A172 (cell line): ENCODE measurements at regions not wholly inside any gene's neighbourhood (a gene's known extent, or its start where the extent isn't known, plus 50 kb on each side); places are given as distances from the start of the nearest gene placed in this dataset.

Source experiments
- DNase-seq: peaks from one replicate; pipeline ENCODE4 v3.0.0-alpha.2; 2015; ENCODE audit warnings: low spot score

GRCh38 chr2:55102056-55102812, 52.0 kb upstream of the RTN4 start:
- DNase-seq = no peak

GRCh38 chr2:55101466-55101865, 51.2 kb upstream of the RTN4 start:
- no peak for DNase-seq

- DNase-seq = no peak
Measured at GRCh38 chr2:55099878-55100820, 49.9 kb upstream of the RTN4 start.
